ENCODE measurements at regions not wholly inside any gene's neighbourhood (a gene's known extent, or its start where the extent isn't known, plus 50 kb on each side); places are given as distances from the start of the nearest gene placed in this dataset.
"Not testable (repeated sequence)": the region's sequence is repeated elsewhere in the genome, so short reads cannot be mapped to it uniquely, and the experiment has no call there.

DNA sequence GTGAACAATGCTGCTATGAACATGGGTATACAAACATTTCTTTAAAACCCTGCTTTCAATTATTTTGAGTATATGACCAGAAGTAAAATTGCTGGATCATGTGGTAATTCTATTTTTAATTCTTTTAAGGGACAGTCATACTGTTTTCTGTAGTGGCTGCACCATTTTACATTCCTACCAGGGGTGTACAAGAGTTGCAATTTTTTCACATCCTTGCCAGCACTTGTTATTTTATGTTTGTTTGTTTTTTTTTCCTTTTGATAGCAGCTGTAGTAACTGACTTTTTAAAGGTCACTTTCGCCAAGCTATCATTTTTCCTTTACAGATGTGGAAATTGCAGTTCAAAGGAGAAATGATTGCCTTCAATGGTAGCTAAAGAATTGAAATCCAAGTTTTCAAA lies 99.5 kb downstream of the GPR85 start:
- Histone ChIP-seq H3K27me3 (no peaks in the 10 kb centered on the region), H3K4me1 (no peaks in the 10 kb centered on the region), H3K9me3 (no peaks in the 10 kb centered on the region), H3K27ac (no peak overlapping the region), H3K36me3 (no peaks in the 10 kb centered on the region), H3K4me3 (no peak overlapping the region)
- TF ChIP-seq, protein P1, sequence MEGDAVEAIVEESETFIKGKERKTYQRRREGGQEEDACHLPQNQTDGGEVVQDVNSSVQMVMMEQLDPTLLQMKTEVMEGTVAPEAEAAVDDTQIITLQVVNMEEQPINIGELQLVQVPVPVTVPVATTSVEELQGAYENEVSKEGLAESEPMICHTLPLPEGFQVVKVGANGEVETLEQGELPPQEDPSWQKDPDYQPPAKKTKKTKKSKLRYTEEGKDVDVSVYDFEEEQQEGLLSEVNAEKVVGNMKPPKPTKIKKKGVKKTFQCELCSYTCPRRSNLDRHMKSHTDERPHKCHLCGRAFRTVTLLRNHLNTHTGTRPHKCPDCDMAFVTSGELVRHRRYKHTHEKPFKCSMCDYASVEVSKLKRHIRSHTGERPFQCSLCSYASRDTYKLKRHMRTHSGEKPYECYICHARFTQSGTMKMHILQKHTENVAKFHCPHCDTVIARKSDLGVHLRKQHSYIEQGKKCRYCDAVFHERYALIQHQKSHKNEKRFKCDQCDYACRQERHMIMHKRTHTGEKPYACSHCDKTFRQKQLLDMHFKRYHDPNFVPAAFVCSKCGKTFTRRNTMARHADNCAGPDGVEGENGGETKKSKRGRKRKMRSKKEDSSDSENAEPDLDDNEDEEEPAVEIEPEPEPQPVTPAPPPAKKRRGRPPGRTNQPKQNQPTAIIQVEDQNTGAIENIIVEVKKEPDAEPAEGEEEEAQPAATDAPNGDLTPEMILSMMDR (IDR thresholded peaks at IDR 0.05) = no peak
- no peak for TF ChIP-seq EP300 (IDR thresholded peaks at IDR 0.05)
- no peak for TF ChIP-seq POLR2A (IDR thresholded peaks at IDR 0.05)
- WGBS, 2 donors = 59 to 71% methylated on average over 1 of the region's 1 CpG
- DNase-seq (ENCODE audit: low spot score in 2 of 2) = no peak

DNA sequence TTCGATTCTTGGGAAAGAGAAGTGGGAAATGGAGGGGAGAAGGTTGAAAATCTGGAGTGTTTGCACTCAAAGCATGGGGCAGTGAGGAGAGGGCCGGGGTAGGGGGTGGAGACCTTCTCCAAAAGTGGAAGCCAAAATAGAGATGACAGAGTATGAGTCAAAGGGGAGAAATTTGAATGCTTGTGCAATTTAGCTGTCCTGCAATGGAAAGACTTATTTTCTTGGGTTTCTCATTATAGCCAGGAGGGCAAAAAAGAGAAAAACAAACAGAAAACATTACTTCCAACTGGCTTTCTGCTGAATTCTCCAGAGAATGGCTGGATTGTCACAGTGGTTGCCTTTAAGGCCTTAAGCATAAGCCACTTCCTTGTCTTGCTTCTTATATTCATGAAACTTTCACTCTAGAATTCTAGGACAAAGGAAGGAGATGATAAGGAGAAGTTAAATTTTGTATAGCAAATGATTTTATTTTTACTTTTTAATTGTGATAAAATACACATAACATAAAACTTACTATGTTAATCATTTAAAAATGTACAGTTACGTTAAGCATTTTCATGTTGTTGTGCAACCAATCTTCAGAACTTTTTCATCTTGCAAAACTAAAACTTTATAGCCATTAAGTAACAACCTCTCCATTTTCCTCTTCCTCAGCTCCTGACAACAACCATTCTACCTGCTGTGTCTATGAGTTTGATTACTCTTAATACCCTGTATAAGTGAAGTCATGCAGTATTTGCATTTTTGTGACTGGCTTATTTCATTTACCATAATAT lies 100.2 kb downstream of the GPR85 start:
- H3K27me3 ChIP-seq = no peaks in the 10 kb centered on the region
- H3K9me3 ChIP-seq = no peaks in the 10 kb centered on the region
- H3K27ac ChIP-seq = no peak overlapping the region
- H3K4me3 ChIP-seq = no peak overlapping the region
- TF ChIP-seq, protein P1 (IDR thresholded peaks at IDR 0.05) = no peak
- no peak for TF ChIP-seq EP300 (IDR thresholded peaks at IDR 0.05)
- no peak for TF ChIP-seq POLR2A (IDR thresholded peaks at IDR 0.05)
- H3K36me3 ChIP-seq = no peaks in the 10 kb centered on the region
- no peak for DNase-seq (ENCODE audit: low spot score in 2 of 2)
- WGBS, 2 donors = 47 to 50% methylated on average over 3 of the region's 3 CpGs
- no peaks in the 10 kb centered on the region for H3K4me1 ChIP-seq

DNA sequence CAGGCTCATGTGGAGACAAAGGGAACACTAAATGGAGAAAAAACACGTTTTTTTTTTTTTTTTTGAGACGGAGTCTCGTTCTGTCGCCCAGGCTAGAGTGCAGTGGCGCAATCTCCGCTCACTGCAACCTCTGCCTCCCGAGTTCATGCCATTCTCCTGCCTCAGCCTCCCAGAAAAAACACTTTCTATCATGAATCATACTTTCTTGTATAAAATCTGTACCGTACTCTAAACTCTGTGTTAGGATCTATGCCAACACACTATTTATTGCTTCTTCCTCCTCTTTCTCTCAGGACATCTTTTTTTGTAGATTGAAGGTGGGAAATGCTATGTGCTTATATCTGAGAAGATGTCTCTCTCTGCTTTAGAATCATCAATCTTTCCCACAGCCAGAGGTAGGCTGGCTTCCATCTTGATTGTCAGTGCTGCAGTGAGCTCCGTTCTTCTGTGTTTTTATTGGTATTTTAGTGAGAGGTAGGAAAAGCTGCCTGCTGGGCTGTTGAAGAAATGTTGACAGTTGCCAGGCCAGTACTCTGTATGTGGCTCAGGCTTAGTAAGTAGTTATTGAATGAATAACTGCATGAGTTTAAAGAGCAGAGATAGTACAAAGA lies 101.1 kb downstream of the GPR85 start:
- WGBS, 2 donors = 57 to 62% methylated on average over 9 of the region's 9 CpGs
- no peak for DNase-seq (ENCODE audit: low spot score in 2 of 2)
- H3K27ac ChIP-seq = no peak overlapping the region
- no peaks in the 10 kb centered on the region for H3K36me3 ChIP-seq
- no peaks in the 10 kb centered on the region for H3K27me3 ChIP-seq
- no peaks in the 10 kb centered on the region for H3K4me1 ChIP-seq
- no peak overlapping the region for H3K4me3 ChIP-seq
- no peaks in the 10 kb centered on the region for H3K9me3 ChIP-seq
- TF ChIP-seq POLR2A (IDR thresholded peaks at IDR 0.05) (no peak), EP300 (IDR thresholded peaks at IDR 0.05) (no peak)
- TF ChIP-seq, protein P1 (IDR thresholded peaks at IDR 0.05) = no peak

DNA sequence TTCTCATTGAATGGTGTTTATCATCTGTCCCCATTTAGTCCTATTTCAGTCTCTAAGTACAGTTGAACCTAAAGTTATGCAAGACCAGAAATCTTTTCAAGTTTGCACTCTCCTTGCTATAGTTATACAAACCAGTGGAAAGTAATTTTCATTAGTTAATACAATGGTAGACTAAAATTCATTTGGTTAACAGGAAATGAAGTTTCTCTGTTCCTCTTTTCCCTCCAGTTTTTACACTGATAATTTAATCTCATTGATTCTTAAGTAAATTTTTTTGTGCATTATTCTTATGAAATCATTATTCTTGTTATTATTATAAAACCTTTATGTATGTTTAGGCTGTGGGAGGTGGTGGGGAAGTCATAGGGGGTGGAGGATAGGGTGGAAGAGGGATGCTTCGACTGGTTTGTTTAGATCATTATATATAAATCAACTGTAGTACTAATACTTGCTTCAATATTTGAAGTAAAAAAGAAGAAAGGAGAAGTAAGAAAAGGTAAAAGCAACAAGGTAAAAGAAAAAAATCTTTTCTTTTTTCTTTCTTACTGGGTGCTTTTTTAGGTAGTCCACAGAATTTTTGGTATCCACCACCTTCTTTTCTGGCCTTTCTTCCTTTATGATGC lies 104.1 kb downstream of the GPR85 start:
- DNase-seq (ENCODE audit: low spot score in 2 of 2) = no peak
- H3K36me3 ChIP-seq = no peaks in the 10 kb centered on the region
- no peak overlapping the region for H3K27ac ChIP-seq
- H3K4me1 ChIP-seq = no peaks in the 10 kb centered on the region
- WGBS, 2 donors = 64 to 75% methylated on average over 1 of the region's 1 CpG
- TF ChIP-seq POLR2A (IDR thresholded peaks at IDR 0.05) (no peak), EP300 (IDR thresholded peaks at IDR 0.05) (no peak)
- TF ChIP-seq, protein P1 (IDR thresholded peaks at IDR 0.05) = no peak
- no peaks in the 10 kb centered on the region for H3K9me3 ChIP-seq
- H3K27me3 ChIP-seq = no peaks in the 10 kb centered on the region
- no peak overlapping the region for H3K4me3 ChIP-seq

DNA sequence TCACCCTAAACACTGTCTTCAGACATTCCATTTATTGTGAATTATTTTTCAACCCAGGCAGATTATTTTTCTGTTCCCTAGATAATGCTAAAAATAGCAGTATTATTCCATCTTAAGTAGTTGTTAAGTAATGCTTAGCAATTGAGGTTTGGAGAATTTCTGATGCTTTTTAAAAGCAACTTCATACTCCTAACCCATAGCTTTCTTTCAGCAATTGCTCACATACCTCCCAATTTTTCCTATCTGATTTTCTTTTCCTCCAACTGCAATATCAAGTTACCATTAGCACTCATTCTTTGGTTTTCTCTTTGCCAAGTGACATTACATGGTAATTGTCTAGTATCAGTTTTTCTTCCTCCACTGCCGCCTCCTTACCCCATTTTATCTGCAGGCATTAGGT lies 104.7 kb downstream of the GPR85 start:
- no peak for DNase-seq (ENCODE audit: low spot score in 2 of 2)
- H3K27me3 ChIP-seq = no peaks in the 10 kb centered on the region
- no peak for TF ChIP-seq POLR2A (IDR thresholded peaks at IDR 0.05)
- TF ChIP-seq, protein P1 (IDR thresholded peaks at IDR 0.05) = no peak
- no peak for TF ChIP-seq EP300 (IDR thresholded peaks at IDR 0.05)
- no peaks in the 10 kb centered on the region for H3K36me3 ChIP-seq
- no peaks in the 10 kb centered on the region for H3K9me3 ChIP-seq
- H3K4me1 ChIP-seq = no peaks in the 10 kb centered on the region
- H3K27ac ChIP-seq = no peak overlapping the region
- whole genome bisulfite sequencing, 2 donors = 76 to 90% methylated on average over 1 of the region's 1 CpG
- no peak overlapping the region for H3K4me3 ChIP-seq

DNA sequence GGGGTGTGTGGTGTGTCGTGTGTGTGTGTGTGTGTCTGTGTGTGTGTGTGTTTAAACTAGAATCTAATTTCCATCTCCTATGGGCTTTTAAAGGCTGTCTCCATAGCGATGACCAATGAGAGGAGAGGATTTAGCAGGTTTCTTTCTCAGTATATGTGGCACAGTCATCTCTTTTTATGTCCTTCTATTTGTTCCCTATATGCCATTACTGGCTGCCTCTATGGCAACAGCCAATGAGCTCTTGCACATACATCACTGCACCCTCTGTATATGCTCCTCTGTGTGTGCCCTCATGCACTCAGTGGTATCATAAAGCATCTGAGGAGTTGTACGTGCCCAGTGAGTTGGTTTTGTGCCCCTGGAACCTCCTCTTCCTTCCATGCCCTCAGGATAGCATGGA lies 107.6 kb downstream of the GPR85 start:
- not testable (repeated sequence) for H3K27ac ChIP-seq; H3K4me1 ChIP-seq; H3K9me3 ChIP-seq; H3K36me3 ChIP-seq; H3K27me3 ChIP-seq; DNase-seq (ENCODE audit: low spot score in 2 of 2); H3K4me3 ChIP-seq
- 86 to 87% methylated on average over 3 of the region's 3 CpGs for WGBS, 2 donors

DNA sequence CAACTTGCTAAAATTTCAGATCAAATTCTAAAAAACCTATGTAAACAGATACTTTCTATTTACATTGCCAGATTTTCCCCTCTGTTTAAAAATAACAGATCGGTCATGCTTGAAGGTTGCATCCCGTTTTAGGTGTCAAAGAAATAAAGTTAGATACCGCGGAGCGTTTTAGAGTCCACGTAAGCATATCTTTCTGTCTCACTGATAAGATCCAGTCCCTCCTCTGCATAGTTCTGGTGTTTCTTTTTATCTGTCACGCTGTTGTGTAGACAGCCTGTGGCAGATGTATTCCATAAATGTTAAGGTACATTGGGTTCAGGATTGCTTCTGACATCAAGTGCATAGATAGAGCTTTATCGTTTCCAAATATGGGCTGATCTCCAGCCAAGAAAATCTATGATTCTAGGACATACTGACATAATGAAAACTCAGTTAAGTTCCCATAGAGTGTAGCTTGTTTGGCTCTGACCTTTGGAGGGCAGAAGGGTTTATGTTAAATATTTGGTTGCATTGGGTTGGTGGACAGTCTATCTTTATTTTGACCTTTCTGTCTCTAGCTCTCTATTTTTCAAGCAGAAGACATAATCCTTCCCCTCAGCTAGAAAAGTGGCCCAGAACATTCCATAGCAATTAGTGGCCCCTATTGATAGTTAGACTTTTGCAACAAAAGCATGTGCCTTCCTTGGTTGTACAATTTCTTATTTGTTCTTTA lies 109.2 kb downstream of the GPR85 start:
- H3K9me3 ChIP-seq; H3K4me1 ChIP-seq; H3K27me3 ChIP-seq; DNase-seq (ENCODE audit: low spot score in 2 of 2); H3K36me3 ChIP-seq; H3K27ac ChIP-seq; H3K4me3 ChIP-seq: not testable (repeated sequence)
- 20 to 73% methylated on average over 1 to 6 of the region's 8 CpGs for WGBS, 2 donors
